Peyer's patch (tissue), 4 donors: ENCODE measurements at regions not wholly inside any gene's neighbourhood (a gene's known extent, or its start where the extent isn't known, plus 50 kb on each side); places are given as distances from the start of the nearest gene placed in this dataset.

Experiments used
- DNase-seq, 3 donors: peaks; one replicate each; pipeline ENCODE4 v3.0.0-alpha.2; 2017 to 2019
- H3K27ac ChIP-seq, 4 donors: fragments of 200-600 bp; sonication (generic); one replicate each; pipeline ENCODE4 v1.5.1; 2016 to 2019
- H3K27me3 ChIP-seq, 2 donors: fragments of 200-600 bp; sonication (generic); one replicate each; pipeline ENCODE4 v1.5.1; 2019
- H3K36me3 ChIP-seq, 3 donors: fragments of 200-600 bp; sonication (generic); one replicate each; pipeline ENCODE4 v1.5.1; 2016 to 2019
- H3K4me1 ChIP-seq, 4 donors: fragments of 200-600 bp; sonication (generic); one replicate each; pipeline ENCODE4 v1.5.1; 2016 to 2019
- H3K4me3 ChIP-seq, 4 donors: fragments of 200-600 bp; sonication (generic); 1 replicate in 3 of 4; 2 replicates in 1 of 4; pipeline ENCODE4 v1.5.1; 2016 to 2019; ENCODE audit warnings: mild to moderate bottlenecking in 1 of 4
- H3K9me3 ChIP-seq, 4 donors: fragments of 200-600 bp; sonication (generic); one replicate each; pipeline ENCODE4 v1.5.1; 2016 to 2019; ENCODE audit warnings: mild to moderate bottlenecking in 1 of 4
- POLR2A ChIP-seq, 2 donors: fragments of 450-650 bp; IDR thresholded peaks; one replicate each; pipeline ENCODE4 v1.5.1; 2017; ENCODE audit warnings: antibody characterized with exemption in 2 of 2, mild to moderate bottlenecking in 2 of 2, moderate library complexity in 2 of 2
- TF ChIP-seq, protein P1 (sequence below), 6 experiments: fragments of 450-650 bp in 4 of 6; fragments of 200-600 bp in 2 of 6; sonication (generic) in 1 of 6; IDR thresholded peaks; one replicate each; pipeline ENCODE4 v1.5.1; 2017 to 2019; ENCODE audit warnings: antibody characterized with exemption in 6 of 6, mild to moderate bottlenecking in 3 of 6, moderate library complexity in 1 of 6

DNA sequence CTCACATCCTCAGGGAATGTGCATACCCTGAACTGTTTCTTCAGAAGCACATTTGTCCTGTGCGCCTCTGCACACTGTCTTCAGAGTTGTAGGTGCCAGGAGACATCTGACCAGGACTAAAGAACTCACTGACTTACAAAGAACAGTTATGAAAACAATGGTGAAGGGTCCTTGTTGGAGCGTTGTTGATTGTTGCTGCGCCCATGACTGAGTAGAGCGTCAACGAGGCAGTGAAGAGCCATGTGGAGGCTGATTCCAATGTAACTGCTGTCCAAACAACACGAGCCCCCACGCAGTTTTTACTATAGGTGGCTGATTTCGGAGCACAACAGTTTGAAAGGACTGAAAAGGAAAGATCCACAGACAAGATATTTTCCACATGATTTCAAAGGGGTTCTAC is 380.3 kb downstream of the CDH26 start:
- H3K27ac ChIP-seq = no peak overlapping the region
- no peak overlapping the region for H3K4me3 ChIP-seq
- TF ChIP-seq POLR2A (IDR thresholded peaks at IDR 0.05) = no peak
- TF ChIP-seq, protein P1, sequence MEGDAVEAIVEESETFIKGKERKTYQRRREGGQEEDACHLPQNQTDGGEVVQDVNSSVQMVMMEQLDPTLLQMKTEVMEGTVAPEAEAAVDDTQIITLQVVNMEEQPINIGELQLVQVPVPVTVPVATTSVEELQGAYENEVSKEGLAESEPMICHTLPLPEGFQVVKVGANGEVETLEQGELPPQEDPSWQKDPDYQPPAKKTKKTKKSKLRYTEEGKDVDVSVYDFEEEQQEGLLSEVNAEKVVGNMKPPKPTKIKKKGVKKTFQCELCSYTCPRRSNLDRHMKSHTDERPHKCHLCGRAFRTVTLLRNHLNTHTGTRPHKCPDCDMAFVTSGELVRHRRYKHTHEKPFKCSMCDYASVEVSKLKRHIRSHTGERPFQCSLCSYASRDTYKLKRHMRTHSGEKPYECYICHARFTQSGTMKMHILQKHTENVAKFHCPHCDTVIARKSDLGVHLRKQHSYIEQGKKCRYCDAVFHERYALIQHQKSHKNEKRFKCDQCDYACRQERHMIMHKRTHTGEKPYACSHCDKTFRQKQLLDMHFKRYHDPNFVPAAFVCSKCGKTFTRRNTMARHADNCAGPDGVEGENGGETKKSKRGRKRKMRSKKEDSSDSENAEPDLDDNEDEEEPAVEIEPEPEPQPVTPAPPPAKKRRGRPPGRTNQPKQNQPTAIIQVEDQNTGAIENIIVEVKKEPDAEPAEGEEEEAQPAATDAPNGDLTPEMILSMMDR (IDR thresholded peaks at IDR 0.05) = no peak
- H3K36me3 ChIP-seq = no peaks in the 10 kb centered on the region
- no peaks in the 10 kb centered on the region for H3K9me3 ChIP-seq
- no peaks in the 10 kb centered on the region for H3K27me3 ChIP-seq
- DNase-seq = no peak
- H3K4me1 ChIP-seq = no peaks in the 10 kb centered on the region

DNA sequence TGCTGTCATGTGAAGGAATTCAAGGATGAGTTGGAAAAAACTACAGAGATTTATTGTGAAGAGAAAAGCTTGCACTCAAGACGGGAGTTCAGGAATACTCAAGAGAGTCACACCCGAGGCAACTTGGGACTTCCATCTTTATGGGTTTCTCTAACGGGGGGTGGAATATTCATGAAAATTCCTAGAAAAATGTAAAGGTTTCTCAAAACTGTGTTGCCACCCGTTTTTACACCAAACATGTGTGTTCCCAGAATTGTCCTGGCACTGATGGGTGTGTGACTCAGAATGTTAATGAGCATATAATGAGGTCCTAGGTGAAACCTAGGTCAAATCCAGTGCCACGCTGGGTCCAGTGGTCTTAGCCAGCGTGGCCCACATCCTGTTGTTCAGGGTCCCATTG is 381.5 kb downstream of the CDH26 start:
- Histone ChIP-seq H3K4me3 (no peak overlapping the region), H3K36me3 (no peaks in the 10 kb centered on the region), H3K27me3 (no peaks in the 10 kb centered on the region), H3K27ac (no peak overlapping the region), H3K4me1 (no peaks in the 10 kb centered on the region), H3K9me3 (no peaks in the 10 kb centered on the region)
- no peak for TF ChIP-seq POLR2A (IDR thresholded peaks at IDR 0.05)
- TF ChIP-seq, protein P1 (IDR thresholded peaks at IDR 0.05) = no peak
- DNase-seq = no peak

DNA sequence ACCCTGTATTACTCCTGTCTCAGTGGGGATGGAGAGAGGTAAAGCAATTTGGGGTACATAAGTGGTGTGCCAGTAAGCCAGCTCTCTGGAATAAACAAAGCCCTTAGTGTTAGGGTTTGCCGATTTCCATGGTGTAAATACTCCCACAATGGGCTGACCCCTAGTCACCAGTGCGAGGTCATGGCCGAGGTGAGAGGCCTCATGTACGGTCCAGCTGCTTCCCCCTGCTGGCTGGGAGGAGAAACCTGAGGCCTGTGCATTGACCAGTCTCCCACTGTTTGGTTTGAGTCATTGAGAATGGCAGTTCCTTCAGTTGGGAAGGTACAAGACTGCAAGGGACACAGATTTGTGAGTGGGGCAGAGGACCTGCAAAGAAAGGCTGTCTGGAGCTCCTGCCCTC is 382.0 kb downstream of the CDH26 start:
- TF ChIP-seq, protein P1 (IDR thresholded peaks at IDR 0.05) = no peak
- TF ChIP-seq POLR2A (IDR thresholded peaks at IDR 0.05) = no peak
- DNase-seq = no peak
- Histone ChIP-seq H3K36me3 (no peaks in the 10 kb centered on the region), H3K9me3 (no peaks in the 10 kb centered on the region), H3K4me1 (no peaks in the 10 kb centered on the region), H3K4me3 (no peak overlapping the region), H3K27ac (no peak overlapping the region), H3K27me3 (no peaks in the 10 kb centered on the region)

DNA sequence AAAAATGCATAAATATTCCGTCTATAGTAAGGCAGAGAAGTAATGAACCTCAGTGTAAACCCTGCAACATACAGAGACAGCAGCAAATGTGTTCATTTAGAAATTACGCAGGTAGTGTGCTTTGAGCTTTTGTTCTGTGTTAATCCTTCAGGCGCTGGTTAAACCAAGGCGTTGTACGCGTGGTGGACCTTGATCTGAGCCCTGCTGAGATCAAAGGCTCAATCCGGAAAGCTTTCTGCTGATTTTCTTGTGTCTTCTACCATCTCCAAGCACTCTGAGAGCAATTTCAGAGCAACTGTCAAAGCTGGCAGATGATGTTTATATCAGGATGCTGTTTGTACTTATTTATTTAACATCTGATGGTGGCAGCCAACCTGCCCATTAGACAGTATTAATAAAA is 382.8 kb downstream of the CDH26 start:
- H3K36me3 ChIP-seq = no peaks in the 10 kb centered on the region
- no peaks in the 10 kb centered on the region for H3K9me3 ChIP-seq
- no peaks in the 10 kb centered on the region for H3K4me1 ChIP-seq
- DNase-seq = no peak
- H3K4me3 ChIP-seq = no peak overlapping the region
- no peaks in the 10 kb centered on the region for H3K27me3 ChIP-seq
- H3K27ac ChIP-seq = no peak overlapping the region
- TF ChIP-seq, protein P1 (IDR thresholded peaks at IDR 0.05) = no peak
- no peak for TF ChIP-seq POLR2A (IDR thresholded peaks at IDR 0.05)

DNA sequence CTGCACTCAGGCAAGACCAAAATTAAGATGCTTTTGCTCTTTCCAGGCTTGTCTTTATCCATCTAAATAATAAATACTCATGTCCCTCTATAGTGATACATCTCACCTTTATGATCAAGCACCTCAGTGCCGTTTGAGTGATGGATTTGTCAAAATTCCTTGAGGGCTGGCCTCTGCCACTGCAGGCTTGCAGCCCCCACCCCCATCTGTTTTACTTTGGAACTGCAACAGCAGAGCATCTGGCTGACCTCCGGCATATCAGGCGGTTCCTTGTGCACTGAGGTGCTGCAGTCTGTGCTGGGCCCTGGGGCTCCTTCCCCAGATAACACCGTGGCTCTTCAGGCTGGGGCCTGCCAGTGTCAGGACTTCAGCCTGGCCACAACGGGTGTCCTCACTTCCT is 386.9 kb downstream of the CDH26 start:
- no peak overlapping the region for H3K4me3 ChIP-seq
- no peaks in the 10 kb centered on the region for H3K27me3 ChIP-seq
- TF ChIP-seq, protein P1 (IDR thresholded peaks at IDR 0.05) = no peak
- no peak for TF ChIP-seq POLR2A (IDR thresholded peaks at IDR 0.05)
- H3K9me3 ChIP-seq = no peaks in the 10 kb centered on the region
- H3K36me3 ChIP-seq = no peaks in the 10 kb centered on the region
- DNase-seq = no peak
- H3K27ac ChIP-seq = no peak overlapping the region
- H3K4me1 ChIP-seq = no peaks in the 10 kb centered on the region

DNA sequence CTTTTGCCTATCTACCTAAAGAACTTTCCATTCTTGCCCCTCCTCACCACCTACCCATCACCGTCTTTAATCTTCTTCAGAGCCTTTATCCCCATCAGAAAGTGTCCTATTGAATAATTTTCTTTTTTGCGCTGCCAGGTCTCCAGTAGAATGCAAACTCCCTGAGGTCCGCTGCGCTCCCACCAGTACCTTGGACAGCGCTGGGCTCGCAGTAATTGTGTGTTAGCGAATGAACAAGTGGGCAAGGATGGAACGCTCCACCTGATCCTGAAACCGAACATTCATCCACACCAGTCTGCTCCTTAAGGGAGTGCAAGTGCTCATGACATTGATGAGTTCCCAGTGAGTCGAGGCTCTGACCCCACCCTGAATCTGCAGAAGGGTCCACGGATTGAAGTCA is 391.2 kb downstream of the CDH26 start:
- no peak for DNase-seq
- Histone ChIP-seq H3K4me1 (no peaks in the 10 kb centered on the region), H3K9me3 (no peaks in the 10 kb centered on the region), H3K36me3 (no peaks in the 10 kb centered on the region), H3K27me3 (no peaks in the 10 kb centered on the region), H3K4me3 (no peak overlapping the region), H3K27ac (no peak overlapping the region)
- TF ChIP-seq, protein P1 (IDR thresholded peaks at IDR 0.05) = no peak
- TF ChIP-seq POLR2A (IDR thresholded peaks at IDR 0.05) = no peak
